ENCODE measurements at regions not wholly inside any gene's neighbourhood (a gene's known extent, or its start where the extent isn't known, plus 50 kb on each side); places are given as distances from the start of the nearest gene placed in this dataset.

DNA sequence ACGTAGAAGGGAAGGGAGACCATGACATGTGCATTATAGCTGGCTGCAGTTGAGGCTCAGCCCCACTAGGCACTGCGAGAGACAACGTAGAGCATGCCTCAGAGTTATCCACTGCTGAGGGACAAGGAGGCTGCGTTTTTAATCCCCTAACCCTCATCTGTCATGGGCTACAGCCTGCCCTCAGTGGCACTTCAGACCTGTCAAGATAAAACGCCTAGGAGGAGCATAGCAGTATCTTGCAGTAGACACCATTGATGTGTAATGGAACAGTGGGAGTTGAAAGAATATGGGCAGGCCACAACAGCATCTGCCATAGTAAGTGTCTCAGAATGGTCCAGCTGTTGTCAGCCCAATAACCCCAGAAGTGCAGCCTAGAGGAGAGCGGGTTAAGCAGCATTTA lies 307.0 kb upstream of the PTBP2 start:
- H3K27ac ChIP-seq (replicated peaks), result no peak overlapping the region
- DNase-seq (ENCODE audit: low read depth in 1 of 2, low spot score in 1 of 2), result no peak
- no peak overlapping the region for H3K4me3 ChIP-seq (replicated peaks; ENCODE audit: insufficient read depth, low read length)
- TF ChIP-seq POLR2AphosphoS5 (IDR thresholded peaks at IDR 0.05; ENCODE audit: low read depth) (no peak), SPI1 (IDR thresholded peaks at IDR 0.05; ENCODE audit: borderline replicate concordance, low read depth) (no peak), CTCF (IDR thresholded peaks at IDR 0.05; ENCODE audit: insufficient read depth, low read length) (no peak), GABPA (IDR thresholded peaks at IDR 0.05; ENCODE audit: low read depth) (no peak), REST (IDR thresholded peaks at IDR 0.05; ENCODE audit: insufficient replicate concordance, low read depth) (no peak)
- H3K27me3 ChIP-seq (ENCODE audit: insufficient read depth, poor library complexity, severe bottlenecking), result no peaks in the 10 kb centered on the region

DNA sequence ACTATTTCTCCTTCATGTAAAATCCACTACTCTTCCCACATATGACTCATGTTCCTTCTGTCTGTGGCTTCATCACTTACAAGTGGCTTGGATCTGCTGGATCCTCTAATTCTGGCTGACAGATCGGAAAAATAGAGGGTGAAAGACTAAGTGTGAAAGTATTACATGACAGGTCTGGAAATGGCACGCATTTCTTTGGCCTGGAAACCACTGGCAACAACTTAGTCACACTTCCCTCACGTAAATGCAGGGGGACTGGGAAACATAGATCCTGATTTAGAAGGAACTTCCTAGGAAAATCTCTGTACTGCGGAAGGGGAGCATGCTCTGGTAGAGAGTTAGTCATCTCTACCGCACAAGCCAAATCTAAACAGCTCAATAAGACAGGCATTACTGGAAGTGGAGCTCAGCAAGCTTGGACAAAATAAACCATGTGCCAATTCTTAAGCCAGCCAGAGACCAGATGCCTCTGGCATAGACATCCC lies 305.4 kb upstream of the PTBP2 start:
- Histone ChIP-seq H3K27me3 (ENCODE audit: insufficient read depth, poor library complexity, severe bottlenecking) (no peaks in the 10 kb centered on the region), H3K4me3 (replicated peaks; ENCODE audit: insufficient read depth, low read length) (no peak overlapping the region), H3K27ac (replicated peaks) (no peak overlapping the region)
- no peak for DNase-seq (ENCODE audit: low read depth in 1 of 2, low spot score in 1 of 2)
- TF ChIP-seq GABPA (IDR thresholded peaks at IDR 0.05; ENCODE audit: low read depth) (no peak), POLR2AphosphoS5 (IDR thresholded peaks at IDR 0.05; ENCODE audit: low read depth) (no peak), CTCF (IDR thresholded peaks at IDR 0.05; ENCODE audit: insufficient read depth, low read length) (no peak), REST (IDR thresholded peaks at IDR 0.05; ENCODE audit: insufficient replicate concordance, low read depth) (no peak), SPI1 (IDR thresholded peaks at IDR 0.05; ENCODE audit: borderline replicate concordance, low read depth) (no peak)

- TF ChIP-seq GABPA (IDR thresholded peaks at IDR 0.05; ENCODE audit: low read depth), result no peak
- TF ChIP-seq POLR2AphosphoS5 (IDR thresholded peaks at IDR 0.05; ENCODE audit: low read depth), result no peak
- TF ChIP-seq CTCF (IDR thresholded peaks at IDR 0.05; ENCODE audit: insufficient read depth, low read length), result no peak
- TF ChIP-seq SPI1 (IDR thresholded peaks at IDR 0.05; ENCODE audit: borderline replicate concordance, low read depth), result no peak
- no peak for TF ChIP-seq REST (IDR thresholded peaks at IDR 0.05; ENCODE audit: insufficient replicate concordance, low read depth)
- Histone ChIP-seq H3K4me3 (replicated peaks; ENCODE audit: insufficient read depth, low read length) (no peak overlapping the region), H3K27me3 (ENCODE audit: insufficient read depth, poor library complexity, severe bottlenecking) (no peaks in the 10 kb centered on the region), H3K27ac (replicated peaks) (no peak overlapping the region)
- no peak for DNase-seq (ENCODE audit: low read depth in 1 of 2, low spot score in 1 of 2)
Measured at GRCh38 chr1:96416701-96417444, 304.7 kb upstream of the PTBP2 start.
